ENCODE measurements at regions not wholly inside any gene's neighbourhood (a gene's known extent, or its start where the extent isn't known, plus 50 kb on each side); places are given as distances from the start of the nearest gene placed in this dataset.

GRCh38 chr9:99693888-99694287, 127.8 kb upstream of the NR4A3 start:
- WGBS, 2 donors, result 19 to 55% methylated on average over 3 of the region's 3 CpGs
- H3K4me3 ChIP-seq, result no peak overlapping the region
- intact Hi-C loops (cut with DNase I), result no loop called here
- no peaks in the 10 kb centered on the region for H3K27me3 ChIP-seq
- H3K9me3 ChIP-seq, result no peaks in the 10 kb centered on the region
- H3K36me3 ChIP-seq, result no peaks in the 10 kb centered on the region
- no peak for DNase-seq
- H3K4me1 ChIP-seq, result no peaks in the 10 kb centered on the region
- no peak for TF ChIP-seq POLR2A (IDR thresholded peaks at IDR 0.05)
- TF ChIP-seq, protein P1, sequence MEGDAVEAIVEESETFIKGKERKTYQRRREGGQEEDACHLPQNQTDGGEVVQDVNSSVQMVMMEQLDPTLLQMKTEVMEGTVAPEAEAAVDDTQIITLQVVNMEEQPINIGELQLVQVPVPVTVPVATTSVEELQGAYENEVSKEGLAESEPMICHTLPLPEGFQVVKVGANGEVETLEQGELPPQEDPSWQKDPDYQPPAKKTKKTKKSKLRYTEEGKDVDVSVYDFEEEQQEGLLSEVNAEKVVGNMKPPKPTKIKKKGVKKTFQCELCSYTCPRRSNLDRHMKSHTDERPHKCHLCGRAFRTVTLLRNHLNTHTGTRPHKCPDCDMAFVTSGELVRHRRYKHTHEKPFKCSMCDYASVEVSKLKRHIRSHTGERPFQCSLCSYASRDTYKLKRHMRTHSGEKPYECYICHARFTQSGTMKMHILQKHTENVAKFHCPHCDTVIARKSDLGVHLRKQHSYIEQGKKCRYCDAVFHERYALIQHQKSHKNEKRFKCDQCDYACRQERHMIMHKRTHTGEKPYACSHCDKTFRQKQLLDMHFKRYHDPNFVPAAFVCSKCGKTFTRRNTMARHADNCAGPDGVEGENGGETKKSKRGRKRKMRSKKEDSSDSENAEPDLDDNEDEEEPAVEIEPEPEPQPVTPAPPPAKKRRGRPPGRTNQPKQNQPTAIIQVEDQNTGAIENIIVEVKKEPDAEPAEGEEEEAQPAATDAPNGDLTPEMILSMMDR (IDR thresholded peaks at IDR 0.05), result no peak
- H3K27ac ChIP-seq, result no peak overlapping the region

GRCh38 chr9:99694393-99694792, 127.3 kb upstream of the NR4A3 start:
- Histone ChIP-seq H3K4me3 (no peak overlapping the region), H3K9me3 (no peaks in the 10 kb centered on the region), H3K4me1 (no peaks in the 10 kb centered on the region), H3K36me3 (no peaks in the 10 kb centered on the region), H3K27me3 (no peaks in the 10 kb centered on the region), H3K27ac (no peak overlapping the region)
- 75 to 79% methylated on average over 1 of the region's 1 CpG for WGBS, 2 donors
- intact Hi-C loops (cut with DNase I), result no loop called here
- DNase-seq, result no peak
- TF ChIP-seq, protein P1 (IDR thresholded peaks at IDR 0.05), result no peak
- no peak for TF ChIP-seq POLR2A (IDR thresholded peaks at IDR 0.05)

DNA sequence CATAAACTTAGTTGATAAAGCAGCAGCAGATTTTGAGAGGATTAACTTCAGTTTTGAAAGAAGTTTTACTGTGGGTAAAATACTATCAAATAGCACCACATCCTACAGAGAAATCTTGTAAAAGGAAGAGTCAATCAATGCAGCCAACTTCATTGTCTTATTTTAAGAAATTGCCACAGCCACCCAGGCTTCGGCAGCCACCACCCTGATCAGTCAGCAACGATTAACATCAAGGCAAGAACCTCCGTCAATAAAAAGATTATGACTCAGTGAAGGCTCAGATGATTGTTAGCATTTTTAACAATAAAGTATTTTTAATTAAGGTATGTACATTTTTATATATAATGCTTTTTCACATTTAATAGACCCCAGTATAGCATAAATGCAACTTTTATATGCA, 122.3 kb upstream of the NR4A3 start:
- H3K27ac ChIP-seq, result no peak overlapping the region
- 77 to 87% methylated on average over 3 of the region's 3 CpGs for WGBS, 2 donors
- no peaks in the 10 kb centered on the region for H3K27me3 ChIP-seq
- no peak overlapping the region for H3K4me3 ChIP-seq
- H3K4me1 ChIP-seq, result no peaks in the 10 kb centered on the region
- DNase-seq, result no peak
- H3K36me3 ChIP-seq, result no peaks in the 10 kb centered on the region
- TF ChIP-seq, protein P1 (IDR thresholded peaks at IDR 0.05), result no peak
- TF ChIP-seq POLR2A (IDR thresholded peaks at IDR 0.05), result no peak
- no peaks in the 10 kb centered on the region for H3K9me3 ChIP-seq
- intact Hi-C loops (cut with DNase I), result no loop called here

GRCh38 chr9:99712214-99712613, 109.5 kb upstream of the NR4A3 start:
- intact Hi-C loops (cut with DNase I), result no loop called here
- Histone ChIP-seq H3K9me3 (no peaks in the 10 kb centered on the region), H3K27me3 (no peaks in the 10 kb centered on the region), H3K4me1 (no peaks in the 10 kb centered on the region), H3K36me3 (no peaks in the 10 kb centered on the region), H3K4me3 (no peak overlapping the region), H3K27ac (no peak overlapping the region)
- TF ChIP-seq POLR2A (IDR thresholded peaks at IDR 0.05), result no peak
- TF ChIP-seq, protein P1 (IDR thresholded peaks at IDR 0.05), result no peak
- DNase-seq, result no peak

DNA sequence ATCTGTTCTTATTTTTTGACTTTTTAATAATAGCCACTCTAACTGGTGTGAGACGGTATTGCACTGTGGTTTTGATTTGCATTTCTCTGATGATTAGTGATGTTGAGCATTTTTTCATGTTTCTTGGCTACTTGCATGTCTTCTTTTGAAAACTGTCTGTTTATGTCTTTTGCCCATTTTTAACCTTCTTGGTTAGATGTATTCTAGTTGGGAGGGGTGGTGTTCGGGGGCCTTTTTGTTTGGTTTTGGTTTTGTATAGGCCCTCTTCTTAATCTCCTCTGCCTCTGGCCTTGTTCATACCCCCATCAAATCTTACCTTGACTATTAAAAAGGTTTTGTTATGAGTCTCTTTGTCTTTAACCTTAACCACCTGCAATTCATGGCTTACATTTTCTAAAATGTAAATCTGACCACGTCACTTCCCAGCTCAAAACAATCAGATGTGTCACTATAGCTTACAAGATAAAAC, 107.8 kb upstream of the NR4A3 start:
- H3K36me3 ChIP-seq, result no peaks in the 10 kb centered on the region
- no peak for TF ChIP-seq POLR2A (IDR thresholded peaks at IDR 0.05)
- TF ChIP-seq, protein P1 (IDR thresholded peaks at IDR 0.05), result no peak
- no peaks in the 10 kb centered on the region for H3K9me3 ChIP-seq
- H3K4me1 ChIP-seq, result no peaks in the 10 kb centered on the region
- H3K4me3 ChIP-seq, result no peak overlapping the region
- no peak for DNase-seq
- WGBS, 2 donors, result 78 to 89% methylated on average over 3 of the region's 3 CpGs
- no peaks in the 10 kb centered on the region for H3K27me3 ChIP-seq
- intact Hi-C loops (cut with DNase I), result no loop called here
- no peak overlapping the region for H3K27ac ChIP-seq
